NCI-H446 treated with DMSO at 0.1 percent for 48 hours (cell line): ENCODE measurements at regions not wholly inside any gene's neighbourhood (a gene's known extent, or its start where the extent isn't known, plus 50 kb on each side); places are given as distances from the start of the nearest gene placed in this dataset.

ENCODE experiments used
- DNase-seq: peaks from one replicate; lab custom pipeline; 2025; lab: John Stamatoyannopoulos, UW

GRCh38 chr2:198219292-198219691 is 414.9 kb downstream of the PLCL1 start:
- no peak for DNase-seq

GRCh38 chr2:198214114-198214596 is 409.8 kb downstream of the PLCL1 start:
- DNase-seq: no peak

GRCh38 chr2:198213253-198213652 is 408.9 kb downstream of the PLCL1 start:
- DNase-seq: no peak

- DNase-seq: no peak
Measured at GRCh38 chr2:198211706-198212105, 407.3 kb downstream of the PLCL1 start.

- DNase-seq: no peak
Measured at GRCh38 chr2:198203336-198204069, 399.1 kb downstream of the PLCL1 start.
